Stimulated activated CD4-positive, alpha-beta T cell treated with anti-CD3 and anti-CD28 coated beads, Interleukin-12 subunit alpha, Interleukin-12 subunit beta, amount 100 ng/mL, for 48 hours (primary cell): ENCODE measurements at regions not wholly inside any gene's neighbourhood (a gene's known extent, or its start where the extent isn't known, plus 50 kb on each side); places are given as distances from the start of the nearest gene placed in this dataset.

Experiments
- DNase-seq, 3 donors: peaks; one replicate each; pipeline ENCODE4 v3.0.0-alpha.2; 2020; ENCODE audit warnings: low read depth in 2 of 3, low spot score in 1 of 3

- no peak for DNase-seq
Measured at GRCh38 chr1:229101011-229101871, 169.7 kb upstream of the RAB4A start.

GRCh38 chr1:229102741-229103391, 168.0 kb upstream of the RAB4A start:
- no peak for DNase-seq

DNA sequence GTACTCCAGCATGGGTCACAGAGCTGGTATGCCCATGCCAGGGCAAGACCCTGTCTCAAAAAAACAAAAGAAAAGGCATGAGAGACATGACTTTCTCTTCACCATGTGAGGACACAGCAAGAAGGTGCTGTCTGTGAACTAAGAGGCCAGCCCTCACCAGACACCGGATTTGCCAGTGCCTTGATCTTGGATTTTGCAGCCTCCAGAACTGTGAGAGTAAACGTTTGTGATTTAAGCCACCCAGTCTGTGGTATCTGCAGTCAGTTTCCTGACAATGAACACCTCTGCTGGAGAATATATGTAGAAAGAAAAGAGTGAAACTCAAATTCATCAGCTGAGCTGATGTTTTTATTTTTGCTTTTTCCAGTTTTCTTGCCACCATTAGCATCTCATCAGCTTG, 166.3 kb upstream of the RAB4A start:
- no peak for DNase-seq

- no peak for DNase-seq
Measured at GRCh38 chr1:229105109-229105508, 165.8 kb upstream of the RAB4A start.

DNA sequence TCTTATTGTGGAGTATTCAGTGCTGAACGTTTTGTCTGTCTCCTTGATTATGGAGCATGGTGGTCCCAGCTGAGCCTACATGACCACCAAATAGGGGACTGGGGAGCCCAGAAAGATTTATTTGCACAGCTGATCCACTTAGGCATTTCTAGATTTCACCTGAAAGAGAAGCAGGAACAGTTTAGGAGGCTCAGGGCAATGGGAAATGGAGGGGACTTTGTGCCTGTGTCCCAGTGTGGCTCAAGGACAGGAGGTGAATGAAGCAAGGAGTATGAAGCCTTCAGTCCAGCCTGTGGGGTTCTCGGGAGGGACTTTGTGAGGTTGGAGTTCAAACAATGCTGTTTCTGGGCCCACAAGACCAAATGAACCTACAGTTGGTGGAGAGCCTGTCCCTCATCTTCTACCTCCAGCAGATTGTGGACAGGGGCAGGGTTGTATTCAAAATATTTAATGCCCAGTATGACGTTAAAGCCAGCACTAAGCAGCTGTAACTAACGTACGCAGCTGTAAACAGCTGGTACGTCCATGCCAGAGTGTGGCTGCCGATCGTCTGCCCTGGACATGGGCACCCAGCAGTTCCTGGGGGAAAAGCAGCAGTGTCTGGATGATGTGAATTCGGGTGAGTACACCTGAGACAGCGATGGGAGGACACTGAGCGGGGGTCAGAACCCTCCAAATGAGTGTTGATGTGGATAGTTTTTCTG, 164.9 kb upstream of the RAB4A start:
- no peak for DNase-seq

DNA sequence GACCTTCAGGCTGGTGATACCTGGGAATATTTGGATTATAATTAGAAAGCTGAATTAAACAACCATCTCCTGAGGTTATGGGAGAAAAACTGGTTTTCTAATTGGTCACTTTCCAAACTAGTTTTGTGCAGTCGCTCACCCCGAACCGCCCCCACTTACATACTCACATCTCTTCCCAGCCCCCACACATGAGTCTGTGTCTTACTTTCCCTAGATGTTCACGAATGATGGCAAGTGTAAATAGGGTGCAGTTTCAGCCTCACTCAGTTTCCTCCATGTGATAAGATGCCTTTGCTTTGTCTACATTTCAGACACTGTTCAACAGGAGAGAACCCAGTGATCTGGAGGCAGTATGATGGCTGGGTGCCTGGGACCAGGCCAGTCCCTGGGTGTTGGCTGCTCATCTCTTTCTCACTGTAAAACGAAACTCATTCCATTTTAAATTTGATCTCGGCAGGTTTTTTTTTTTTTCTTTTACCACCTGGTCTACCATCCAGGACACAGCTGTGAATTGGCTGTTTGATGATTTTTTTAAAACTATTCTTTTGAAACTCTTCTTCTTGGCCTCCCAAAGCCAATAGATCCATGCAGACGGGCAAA, 164.3 kb upstream of the RAB4A start:
- DNase-seq: no peak

GRCh38 chr1:229107304-229107815, 163.6 kb upstream of the RAB4A start:
- DNase-seq: no peak

DNA sequence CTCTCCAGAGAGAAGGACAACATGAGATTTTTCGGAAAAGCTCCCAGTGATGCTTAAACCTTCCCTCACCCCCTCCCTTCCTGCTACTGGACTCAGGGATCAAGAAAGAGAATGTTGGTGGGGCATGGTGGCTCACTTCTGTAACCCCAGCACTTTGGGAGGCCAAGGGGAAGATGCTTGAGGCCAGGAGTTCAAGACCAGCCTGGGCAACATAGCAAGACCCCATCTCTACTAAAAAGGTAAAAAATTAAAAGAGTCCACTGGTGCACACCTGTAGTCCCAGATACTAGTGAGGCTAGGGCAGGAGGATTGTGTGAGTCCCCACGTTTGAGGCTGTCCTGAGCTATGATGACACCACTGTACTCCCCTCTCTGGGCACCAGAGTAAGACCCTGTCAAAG, 162.9 kb upstream of the RAB4A start:
- DNase-seq: no peak

DNA sequence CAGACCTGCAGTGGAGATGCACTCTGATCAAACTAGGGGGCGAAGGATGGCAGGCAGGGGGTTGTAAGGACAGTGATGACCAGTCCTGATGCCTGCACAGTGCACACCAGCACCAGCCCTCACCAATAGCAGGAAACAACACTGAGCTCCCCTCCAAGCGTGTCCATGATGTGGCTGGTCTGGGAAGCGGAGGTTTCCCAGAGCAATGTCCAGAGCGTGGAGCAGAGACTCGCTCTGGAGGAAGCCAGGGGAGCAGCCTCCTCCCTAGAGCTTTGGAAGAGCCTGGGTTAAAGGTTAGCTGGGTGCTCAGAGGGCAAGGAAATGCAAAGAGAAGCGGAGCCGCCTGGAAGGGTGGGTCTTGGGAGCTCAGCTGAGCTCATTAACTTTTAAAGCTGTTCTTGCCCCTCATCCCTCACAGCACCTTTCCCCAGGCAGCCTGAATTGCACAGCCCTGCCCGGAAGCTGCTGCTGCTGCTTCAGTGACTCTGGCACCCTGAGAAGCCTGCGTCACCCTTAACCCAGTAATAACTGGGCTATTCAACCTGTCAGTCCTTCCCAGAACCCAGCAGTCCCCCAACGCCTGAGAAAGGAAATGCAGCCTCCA, 162.2 kb upstream of the RAB4A start:
- no peak for DNase-seq

DNA sequence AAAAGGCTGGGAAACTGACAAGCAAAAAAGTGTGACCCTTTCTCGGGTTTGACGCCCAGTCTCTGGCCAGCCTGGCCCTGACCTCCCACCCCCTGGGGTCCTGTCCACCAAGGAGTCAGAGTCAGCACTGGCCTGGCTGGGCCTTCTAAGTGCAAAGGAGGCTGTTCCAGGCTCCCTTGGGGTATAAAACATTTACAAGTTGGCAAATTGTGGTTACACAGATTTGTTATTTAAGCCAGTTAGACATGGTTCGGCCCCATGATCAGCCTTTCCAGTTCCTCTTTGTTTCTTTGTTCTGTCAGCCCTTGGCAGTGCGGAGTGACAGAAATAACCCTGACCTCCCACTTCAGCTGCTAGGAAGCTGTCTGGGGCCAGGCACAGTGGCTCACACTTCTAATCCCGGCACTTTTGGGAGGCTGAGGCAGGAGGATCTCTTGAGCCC, 161.6 kb upstream of the RAB4A start:
- DNase-seq: no peak

- no peak for DNase-seq
Measured at GRCh38 chr1:229110986-229111385, 159.9 kb upstream of the RAB4A start.

GRCh38 chr1:229111703-229112319, 159.1 kb upstream of the RAB4A start:
- DNase-seq: no peak

DNA sequence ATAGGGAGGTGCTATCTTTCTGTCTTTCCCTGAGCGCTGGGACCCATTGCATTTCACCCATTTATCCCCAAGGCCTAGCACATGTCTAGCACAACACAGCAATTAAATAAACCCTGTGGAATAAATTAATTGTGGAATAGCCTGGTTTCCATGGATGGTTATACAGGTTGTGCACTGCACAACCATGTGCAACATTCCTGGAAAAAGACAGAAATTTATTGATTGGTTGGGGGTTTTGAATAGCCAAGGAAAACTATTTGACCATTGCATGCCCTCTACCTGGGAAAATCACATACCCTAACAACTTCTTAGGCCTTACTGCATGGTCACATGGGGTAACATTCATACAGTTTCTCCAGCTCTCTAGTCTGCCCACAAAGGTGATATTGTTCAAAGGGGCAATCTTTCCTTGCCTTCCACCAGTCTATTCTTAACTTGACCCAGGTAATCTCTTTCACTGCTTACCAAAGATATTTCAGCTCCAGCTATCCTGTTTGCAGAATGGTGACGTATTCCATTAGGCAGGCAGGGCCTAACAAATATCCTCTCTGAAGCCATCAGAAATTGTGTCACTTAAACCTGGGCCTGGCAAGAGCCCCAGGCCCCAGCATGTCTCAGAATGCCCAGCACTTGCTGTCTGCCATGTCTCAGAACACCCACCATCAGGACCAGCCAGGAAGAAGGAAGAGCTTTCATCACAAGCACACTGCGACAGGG, 157.9 kb upstream of the RAB4A start:
- no peak for DNase-seq

- DNase-seq: no peak
Measured at GRCh38 chr1:229114315-229114714, 156.6 kb upstream of the RAB4A start.

DNA sequence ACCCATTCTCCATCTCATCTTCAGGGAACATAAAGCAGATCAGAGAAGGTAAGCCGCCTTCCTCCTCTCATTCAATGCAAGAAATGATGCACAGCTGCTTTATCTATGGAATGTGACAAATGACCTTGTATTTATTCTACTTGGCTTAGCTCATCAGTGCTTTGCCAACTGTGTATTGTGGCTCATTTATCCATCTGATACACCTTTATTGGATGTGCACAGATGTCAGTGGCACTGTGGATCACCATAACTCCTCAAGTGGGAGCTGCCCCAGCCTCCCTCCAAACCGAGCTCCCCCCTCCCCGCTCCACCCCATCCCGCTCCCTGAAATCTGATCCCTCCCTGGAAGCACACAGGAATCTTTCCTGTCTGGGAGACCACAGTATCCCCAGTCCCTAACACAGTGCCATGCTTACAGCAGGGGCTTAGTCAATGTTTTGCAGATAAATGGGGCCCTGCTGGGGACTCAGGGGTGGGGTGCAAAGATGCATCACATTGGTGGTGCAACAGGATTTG, 156.0 kb upstream of the RAB4A start:
- DNase-seq: no peak

DNA sequence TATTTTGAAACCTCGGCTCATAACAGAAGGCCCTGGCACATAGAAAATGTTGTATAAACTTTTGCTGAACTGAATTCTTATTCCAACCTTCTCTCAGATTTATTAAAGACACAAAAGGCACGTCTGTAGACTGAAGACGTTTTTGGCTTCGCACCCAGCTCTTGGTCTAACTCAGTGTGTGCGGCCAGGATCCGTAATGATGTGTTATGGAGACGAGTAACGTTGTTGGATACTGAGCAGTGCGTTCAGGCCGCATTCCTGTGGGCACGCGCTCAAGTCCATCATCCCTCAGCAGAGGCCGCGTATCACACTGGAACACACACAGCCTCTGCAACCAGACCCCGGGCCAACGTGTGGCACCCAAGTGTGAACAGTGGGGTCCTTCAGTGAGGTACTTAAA, 154.8 kb upstream of the RAB4A start:
- DNase-seq: no peak

DNA sequence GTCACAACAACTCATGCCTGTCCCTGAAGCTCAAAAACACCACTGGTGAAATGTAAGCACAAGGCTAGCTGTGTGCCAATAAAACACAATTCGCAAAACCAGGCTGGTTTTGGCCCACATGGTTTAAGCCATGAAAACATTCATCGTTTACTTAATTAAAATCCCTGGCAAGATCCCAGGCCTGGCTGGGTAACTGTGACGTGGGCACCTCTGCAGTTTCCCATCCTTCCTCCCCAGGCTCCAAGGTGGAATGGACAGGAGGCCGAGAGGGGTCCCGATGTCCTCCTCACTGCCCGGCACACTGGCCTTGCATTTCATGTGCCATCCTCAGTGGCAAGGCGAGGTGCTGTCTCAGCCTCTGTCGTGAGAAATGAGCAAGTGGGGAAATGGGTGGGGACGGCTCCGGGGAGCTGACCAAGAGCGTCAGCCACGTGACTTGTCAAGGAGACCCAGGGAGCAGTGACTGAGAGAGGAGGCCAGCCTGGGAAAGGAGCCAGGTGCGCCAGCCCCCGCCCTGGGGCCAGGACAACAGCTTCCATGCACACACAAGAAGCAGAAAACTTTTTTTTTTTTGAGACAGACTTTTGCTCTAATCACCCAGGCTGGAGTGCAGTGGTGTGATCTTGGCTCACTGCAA, 153.1 kb upstream of the RAB4A start:
- no peak for DNase-seq

GRCh38 chr1:229118477-229119061, 152.3 kb upstream of the RAB4A start:
- DNase-seq: no peak

DNA sequence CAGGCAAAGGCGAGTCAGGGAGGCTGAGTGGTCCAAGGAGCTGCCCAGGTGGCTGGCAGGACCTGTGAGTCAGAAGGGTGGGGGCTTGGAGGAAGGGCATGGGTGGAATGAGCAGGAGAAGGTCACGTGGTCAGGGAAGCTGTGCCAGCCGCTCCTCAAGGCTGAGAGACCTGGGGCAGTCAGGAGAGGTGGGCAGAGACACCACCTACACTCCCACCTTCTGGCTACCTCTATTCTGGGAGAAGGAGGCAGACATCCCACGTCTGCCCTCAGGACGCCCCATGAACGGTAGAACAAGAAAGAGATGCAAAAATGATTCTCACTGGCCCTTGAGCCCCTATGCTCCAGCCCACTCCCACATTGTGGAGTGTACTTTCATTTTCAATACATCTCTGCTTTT, 151.8 kb upstream of the RAB4A start:
- no peak for DNase-seq
